ENCODE measurements at regions not wholly inside any gene's neighbourhood (a gene's known extent, or its start where the extent isn't known, plus 50 kb on each side); places are given as distances from the start of the nearest gene placed in this dataset.

- Histone ChIP-seq H3K9me3 (replicated peaks; ENCODE audit: control insufficient read depth, insufficient read depth, low read depth, low read length) (no peaks in the 10 kb centered on the region), H2AFZ (ENCODE audit: low read depth, low read length) (no peak overlapping the region), H3K9me1 (ENCODE audit: control insufficient read depth, insufficient read depth, low read length) (no peaks in the 10 kb centered on the region), H3K9ac (ENCODE audit: insufficient read depth in 1 of 2, low read depth in 2 of 2, low read length in 2 of 2) (no peak overlapping the region), H3K36me3 (ENCODE audit: control insufficient read depth, insufficient read depth, low read length) (no peaks in the 10 kb centered on the region), H3K27ac (ENCODE audit: extremely low read depth, low read depth, low read length) (no peak overlapping the region), H3K4me2 (ENCODE audit: insufficient read depth, low read length) (no peak overlapping the region), H3K27me3 (ENCODE audit: control insufficient read depth in 2 of 2, insufficient read depth in 2 of 2, low read length in 2 of 2) (0 out of 5 replicates have a peak, but pooled peaks cover 0 to 4% of the 10 kb centered on the region in 2 experiments), H3K4me1 (replicated peaks in 1 of 2; ENCODE audit: control insufficient read depth in 2 of 2, insufficient read depth in 2 of 2, low read length in 2 of 2) (no peaks in the 10 kb centered on the region), H3K4me3 (no peak overlapping the region), H4K20me1 (replicated peaks; ENCODE audit: control insufficient read depth, insufficient read depth, low read length) (no peaks in the 10 kb centered on the region), H3K79me2 (ENCODE audit: control insufficient read depth, insufficient read depth, low read length) (no peaks in the 10 kb centered on the region)
- in situ Hi-C loops (cut with MboI): no loop called here
- BruUV-seq (replicated peaks): no TSS peak
- FAIRE-seq: no peak
- CTCF ChIA-PET (ENCODE audit: low intra/inter-chr PET ratio): interaction anchor here (1.1 kb wide), 1 partner anchor 132 kb away, joined by 6 read pairs; no protein-coding TSS in a partner anchor
- POLR2A ChIA-PET: interaction anchor here (1.1 to 1.6 kb wide), 3 partner anchors 14 to 104 kb away, joined by 3 to 4 read pairs (median 3); no protein-coding TSS in a partner anchor
- TF ChIP-seq ZNF140 (CRISPR knock-in tag; IDR thresholded peaks at IDR 0.05) (no peak), RCOR1 (IDR thresholded peaks at IDR 0.05; ENCODE audit: borderline replicate concordance in 1 of 2, low read depth in 2 of 2, low read length in 2 of 2) (no peak), ETS2 (tag; IDR thresholded peaks at IDR 0.05; ENCODE audit: borderline replicate concordance, poor library complexity, severe bottlenecking) (no peak), ZNF3 (CRISPR knock-in tag; IDR thresholded peaks at IDR 0.05) (no peak), TAF9B (IDR thresholded peaks at IDR 0.05; ENCODE audit: partially characterized antibody) (no peak), PTTG1 (tag; IDR thresholded peaks at IDR 0.05; ENCODE audit: low read depth) (no peak), ZNF311 (CRISPR knock-in tag; IDR thresholded peaks at IDR 0.05) (no peak), SIN3B (IDR thresholded peaks at IDR 0.05; ENCODE audit: low read depth) (no peak), HOXB6 (CRISPR knock-in tag; IDR thresholded peaks at IDR 0.05; ENCODE audit: borderline replicate concordance) (no peak), RBM14 (IDR thresholded peaks at IDR 0.05; ENCODE audit: borderline replicate concordance, insufficient read depth, low read depth, low read length) (no peak), E2F5 (CRISPR knock-in tag; IDR thresholded peaks at IDR 0.05) (no peak), USF1 (CRISPR knock-in tag; IDR thresholded peaks at IDR 0.05) (no peak), SMAD4 (CRISPR knock-in tag; conservative IDR thresholded peaks at IDR 0.05) (no peak), ZBTB2 (IDR thresholded peaks at IDR 0.05) (no peak), XRCC4 (IDR thresholded peaks at IDR 0.05; ENCODE audit: extremely low read depth, insufficient read depth, insufficient read length) (no peak), TRIM28 (IDR thresholded peaks at IDR 0.05) (no peak), ZBTB12 (CRISPR knock-in tag; IDR thresholded peaks at IDR 0.05) (no peak), TARDBP (IDR thresholded peaks at IDR 0.05) (no peak)
- 6% methylated on average over 7 of the region's 7 CpGs for WGBS (ENCODE audit: insufficient coverage, low coverage, missing lambda C conversion rate)
- intact Hi-C loops (cut with micrococcal nuclease): no loop called here
- no peak for DNase-seq (ENCODE audit: extremely low read depth in 1 of 4, low spot score in 3 of 4)
- ATAC-seq: no peak
Measured at GRCh38 chr9:72460342-72461312, 60.8 kb upstream of the TMC1 start.

All from K562 (cell line).